HG03095 (cell line): ENCODE measurements at regions not wholly inside any gene's neighbourhood (a gene's known extent, or its start where the extent isn't known, plus 50 kb on each side); places are given as distances from the start of the nearest gene placed in this dataset.

Experiments
- ATAC-seq: cut with Tn5 transposase; IDR thresholded peaks from one replicate; pipeline ENCODE4 v1.9.1; 2021; ENCODE audit warnings: moderate library complexity; ENCODE audit not compliant: unreplicated experiment

DNA sequence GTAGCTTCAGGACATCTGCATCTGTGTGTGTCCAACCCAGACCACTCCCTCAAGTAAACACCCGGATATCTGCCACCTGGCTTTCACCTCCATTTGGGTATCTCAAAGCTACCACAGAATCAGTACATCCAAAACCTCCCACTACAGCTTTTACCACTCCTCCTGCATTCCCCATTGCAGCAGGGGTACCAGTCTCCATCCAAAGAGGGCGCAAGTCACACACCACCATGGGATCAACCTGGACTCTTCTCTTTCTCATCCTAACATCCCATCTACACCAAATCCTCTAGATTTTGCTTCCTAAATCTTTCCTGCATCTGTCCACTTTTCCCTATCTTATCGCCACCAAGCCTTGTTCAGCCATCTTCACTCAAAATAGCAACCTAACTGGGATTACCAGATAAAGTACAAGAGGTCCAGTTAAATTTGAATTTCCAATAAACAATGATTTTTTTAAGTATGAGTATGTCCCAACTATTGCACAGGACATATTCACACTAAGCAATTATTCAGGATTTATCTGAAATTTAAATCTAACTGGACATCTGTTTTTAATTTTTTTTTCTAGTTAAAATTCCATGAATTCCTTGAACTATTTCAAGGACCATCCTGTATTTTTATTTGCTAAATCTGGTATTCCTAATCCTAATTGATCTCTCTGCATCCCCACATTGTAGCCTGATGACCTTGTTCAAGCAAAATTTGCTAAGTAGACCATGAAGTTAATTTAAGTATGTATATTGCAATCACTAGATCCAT, 164.3 kb upstream of the MLN start:
- no peak for ATAC-seq

DNA sequence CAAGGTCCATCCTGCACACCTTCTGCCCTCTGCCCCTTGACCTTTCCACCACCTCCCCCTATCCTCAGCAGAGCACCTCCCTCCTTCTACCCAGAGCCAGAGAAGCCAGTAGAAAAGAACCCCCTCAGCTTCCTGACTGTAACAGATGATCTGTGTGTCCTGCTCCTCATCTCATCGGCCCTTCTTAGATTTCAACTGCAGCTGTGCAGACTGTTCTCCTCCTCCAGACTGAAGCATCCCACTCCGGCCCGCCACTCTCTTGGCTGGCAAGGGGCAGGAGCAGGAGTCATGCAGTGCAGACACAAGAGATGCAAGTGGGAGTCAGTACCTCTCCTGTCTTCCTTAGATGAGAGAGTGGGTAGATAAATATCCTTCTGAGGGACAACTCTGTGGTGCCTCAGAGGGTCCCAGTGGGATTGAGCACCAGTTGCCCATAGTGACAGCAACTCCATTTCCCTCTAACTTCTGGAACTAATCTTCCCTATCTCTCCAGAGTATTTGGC, 163.5 kb upstream of the MLN start:
- no peak for ATAC-seq

DNA sequence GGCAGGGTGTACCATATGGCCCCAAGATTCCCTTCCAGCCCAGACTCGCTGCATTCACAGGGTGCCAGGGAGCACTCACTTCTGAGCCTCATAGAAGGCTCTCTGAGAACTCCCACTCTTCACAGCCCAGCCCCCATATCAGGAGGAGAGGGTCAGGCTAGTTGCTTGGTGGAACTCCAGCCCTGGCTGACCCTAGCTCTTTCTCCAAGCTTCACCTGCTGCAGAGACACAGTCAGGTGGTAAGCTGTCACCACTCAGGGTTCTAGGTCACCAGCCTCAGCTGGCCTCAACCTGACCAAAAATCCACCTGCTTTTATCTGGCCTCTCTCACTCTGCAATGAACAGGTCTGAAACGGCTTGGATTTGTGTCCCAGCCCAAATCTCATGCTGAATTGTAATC, 162.7 kb upstream of the MLN start:
- ATAC-seq, result no peak

DNA sequence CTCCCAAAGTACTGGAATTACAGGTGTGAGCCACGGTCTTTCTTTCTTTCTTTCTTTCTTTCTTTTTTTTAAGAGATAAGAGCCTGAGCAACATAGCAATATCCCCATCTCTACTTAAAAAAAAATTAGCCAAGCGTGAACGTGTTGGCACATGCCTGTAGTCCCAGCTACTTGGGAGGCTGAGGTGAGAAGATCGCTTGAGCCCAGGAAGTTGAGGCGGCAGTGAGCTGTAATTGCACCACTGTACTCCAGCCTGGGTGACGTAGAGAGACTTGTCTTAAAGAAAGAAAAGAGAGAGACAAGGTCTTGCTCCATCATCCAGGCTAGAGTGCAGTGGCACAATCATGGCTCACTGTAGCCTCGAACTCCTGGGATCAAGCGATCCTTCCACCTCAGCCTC, 162.0 kb upstream of the MLN start:
- ATAC-seq, result no peak

DNA sequence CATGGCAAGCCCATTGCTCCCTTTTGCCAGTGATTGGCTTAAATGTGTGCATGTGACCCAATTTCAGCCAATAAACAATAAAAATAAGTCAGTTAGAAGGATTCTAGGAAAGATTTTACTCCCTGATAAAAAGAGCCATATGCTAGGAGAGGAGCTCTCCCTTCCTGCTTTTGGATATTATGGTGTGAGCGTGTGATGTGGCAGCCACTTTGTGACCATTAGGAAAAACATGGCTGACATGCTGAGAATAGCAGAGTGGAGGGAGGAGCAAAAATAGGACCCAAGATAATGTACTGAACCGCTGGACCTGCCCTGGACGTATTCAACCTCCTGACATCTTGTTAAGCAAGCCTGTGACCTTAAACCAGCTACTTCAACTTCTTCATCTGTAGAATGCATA, 160.6 kb upstream of the MLN start:
- ATAC-seq, result no peak

DNA sequence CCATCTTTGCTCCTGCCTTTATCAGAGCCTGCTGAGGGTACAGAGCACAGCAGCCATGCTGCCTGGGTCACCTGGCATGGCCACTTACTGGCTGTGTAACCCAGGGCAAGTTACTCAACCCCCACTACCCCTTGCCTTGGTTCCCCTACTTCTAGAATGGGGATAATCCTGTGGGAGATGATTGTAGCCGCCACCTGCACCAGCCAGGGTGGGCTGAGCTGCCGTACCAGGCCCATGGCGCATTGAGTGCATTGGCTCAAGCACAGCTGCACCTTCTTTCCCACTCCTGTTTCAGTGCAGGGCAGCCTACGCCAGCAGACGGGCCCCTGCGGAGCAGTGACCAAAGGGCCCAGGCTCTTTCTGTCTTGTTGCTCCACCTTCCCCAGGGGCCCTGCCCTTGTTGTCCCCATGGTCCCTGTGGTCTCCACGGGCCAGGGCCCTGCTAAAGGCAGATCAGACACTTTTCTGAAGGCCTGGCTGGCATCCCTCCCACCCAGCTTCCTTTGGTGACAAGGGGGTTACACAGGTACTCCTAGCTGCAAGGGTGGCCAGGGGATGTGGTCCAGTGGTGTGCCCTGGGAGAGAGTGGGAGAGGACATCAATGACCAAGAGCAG, 159.4 kb upstream of the MLN start:
- ATAC-seq, result no peak

DNA sequence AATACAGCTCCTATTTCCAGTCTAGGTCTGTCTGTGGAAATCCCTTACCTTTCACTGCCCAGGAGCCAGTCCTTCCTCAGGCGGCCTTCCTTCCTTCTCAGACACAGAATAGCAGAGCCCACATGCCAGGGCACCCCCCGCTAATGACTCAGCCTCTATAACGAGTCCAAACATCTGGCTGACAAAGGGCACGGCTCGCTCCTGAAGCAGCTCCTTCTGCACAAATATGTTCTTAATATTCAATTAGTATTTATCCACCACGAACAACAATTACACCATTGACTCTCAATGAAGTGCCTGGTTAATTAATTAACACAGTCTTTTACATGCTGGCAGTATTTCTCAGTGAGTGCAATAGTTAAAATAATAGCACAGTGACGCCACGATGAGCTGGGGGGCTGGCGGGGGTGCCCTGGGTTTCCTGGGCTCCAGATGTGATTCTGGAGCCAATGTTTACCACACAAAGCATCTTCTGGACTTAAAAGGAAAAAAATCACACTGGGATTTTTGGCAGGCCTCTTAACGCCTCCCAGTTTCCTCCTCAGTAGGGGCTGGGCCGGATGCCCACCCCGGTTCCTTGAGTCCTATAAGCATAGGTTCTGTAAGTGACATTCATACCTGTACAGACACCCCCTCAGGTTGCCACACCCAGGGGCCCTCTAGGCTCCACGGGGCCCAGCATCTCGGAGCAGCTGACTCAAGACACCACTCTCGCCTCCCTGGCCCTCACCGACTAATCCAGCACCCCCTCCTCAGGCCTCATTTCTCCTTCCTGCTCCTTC, 158.6 kb upstream of the MLN start:
- ATAC-seq, result no peak

DNA sequence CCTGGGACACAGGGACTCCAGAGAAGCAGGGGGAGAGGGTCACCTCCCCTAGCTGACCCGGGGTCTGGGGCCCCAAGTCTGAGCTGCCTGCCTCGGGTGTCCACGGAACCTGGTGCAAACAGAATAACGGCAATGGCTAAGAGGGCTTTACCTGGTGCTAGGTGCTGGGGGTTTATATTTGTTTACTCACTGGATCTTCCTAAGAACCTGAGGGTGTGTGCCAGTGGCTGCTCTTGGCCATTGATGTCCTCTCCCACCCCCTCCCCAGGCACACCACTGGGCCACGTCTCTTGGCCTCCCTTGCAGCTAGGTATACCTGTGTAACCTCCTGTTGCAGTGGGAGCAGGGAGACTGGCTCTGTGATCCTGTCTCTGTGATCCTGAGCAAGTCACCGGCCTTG, 157.9 kb upstream of the MLN start:
- ATAC-seq, result no peak

DNA sequence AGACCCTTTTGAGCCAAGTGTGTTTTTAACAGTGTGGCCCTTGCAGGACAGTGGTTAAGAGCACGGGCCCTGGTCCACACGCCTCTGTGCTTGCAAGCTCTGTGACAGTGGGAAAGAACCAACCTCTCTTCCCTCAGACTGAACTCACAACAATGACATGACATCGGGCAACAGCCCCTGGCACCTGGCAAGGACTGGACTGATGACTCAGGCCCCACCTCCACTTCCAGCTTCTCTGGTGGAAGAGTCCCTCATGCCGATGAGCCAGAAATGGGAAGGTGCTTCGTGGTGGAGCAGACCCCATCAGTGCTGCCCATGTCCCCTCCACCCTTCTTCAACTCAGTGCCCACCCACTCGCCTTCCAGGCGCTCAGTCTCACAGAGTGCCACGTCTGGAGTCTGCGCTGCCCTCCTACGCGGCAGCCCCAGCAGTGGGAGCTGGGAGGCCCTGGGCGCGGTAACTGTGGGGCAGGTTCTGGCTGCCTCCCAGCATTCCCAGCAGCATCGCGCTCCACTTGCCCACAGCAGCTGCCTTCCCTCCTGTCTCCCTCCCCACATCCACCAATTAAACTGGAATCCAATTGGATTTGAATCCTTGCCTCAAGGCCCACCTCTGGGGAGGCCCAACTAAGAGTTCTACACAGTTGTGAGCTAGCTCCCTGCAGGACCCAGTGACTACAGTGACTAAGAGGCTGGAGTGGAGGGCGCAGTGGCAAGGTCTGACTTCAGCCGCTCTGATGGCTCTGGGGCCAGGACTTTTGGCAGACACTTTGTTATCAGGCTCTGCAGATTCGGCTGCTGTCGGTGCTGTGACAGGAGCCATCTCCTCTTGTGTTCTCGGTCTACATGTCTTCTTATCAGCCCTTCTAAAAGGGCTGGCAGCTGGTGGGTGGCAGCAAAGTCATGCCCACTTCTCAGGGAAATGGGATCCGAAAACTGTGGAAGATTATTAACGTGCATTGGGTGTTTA, 156.8 kb upstream of the MLN start:
- ATAC-seq, result no peak

DNA sequence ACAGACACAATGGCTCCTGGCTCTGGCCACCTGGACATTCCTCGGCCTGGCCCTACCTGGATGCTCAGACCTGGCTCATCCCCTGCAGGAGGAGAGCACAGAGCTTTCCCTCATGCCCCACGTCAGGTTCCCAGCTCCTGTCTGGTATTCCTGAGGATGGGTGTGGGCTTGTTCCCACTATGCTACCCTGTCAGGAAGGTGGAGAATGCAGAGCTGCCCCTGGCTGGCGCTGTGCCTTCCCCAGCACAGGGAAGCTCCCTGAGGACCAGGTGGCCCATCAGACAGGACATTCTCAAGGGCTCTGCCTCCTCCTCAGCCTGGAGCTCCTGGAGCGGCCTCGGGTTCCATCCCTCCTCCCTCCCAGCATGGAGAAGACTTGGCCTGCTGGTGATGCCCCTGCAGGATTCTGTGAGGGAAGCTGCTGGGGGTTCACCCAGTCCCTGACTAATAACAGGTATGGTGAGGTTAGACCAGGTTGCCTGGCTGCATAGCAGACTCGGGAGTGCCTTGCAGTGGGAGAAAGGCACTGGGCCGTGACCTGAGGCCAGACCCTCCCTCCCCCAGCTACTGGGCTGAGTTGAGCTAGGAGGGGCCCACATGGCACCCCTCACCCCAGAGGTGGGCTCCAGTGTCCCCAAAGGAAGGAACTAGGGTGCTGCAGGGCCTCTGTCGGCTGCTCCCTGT, 156.0 kb upstream of the MLN start:
- ATAC-seq, result no peak

DNA sequence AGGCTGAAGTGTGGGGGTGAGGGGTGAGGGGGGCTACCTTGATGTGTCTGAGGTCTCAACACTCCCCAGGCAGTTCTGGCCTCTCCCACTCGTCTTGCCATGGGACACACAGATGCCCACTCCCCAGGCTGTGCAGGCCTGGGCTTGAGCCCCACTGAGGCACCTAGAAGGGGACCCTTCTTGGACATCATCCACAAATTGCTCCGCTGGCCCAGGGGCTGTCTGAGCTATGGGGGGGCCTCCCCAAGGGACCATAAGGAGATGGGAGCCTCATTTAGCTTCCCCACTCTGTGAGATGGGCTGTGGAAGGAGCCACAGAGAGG, 155.5 kb upstream of the MLN start:
- no peak for ATAC-seq

DNA sequence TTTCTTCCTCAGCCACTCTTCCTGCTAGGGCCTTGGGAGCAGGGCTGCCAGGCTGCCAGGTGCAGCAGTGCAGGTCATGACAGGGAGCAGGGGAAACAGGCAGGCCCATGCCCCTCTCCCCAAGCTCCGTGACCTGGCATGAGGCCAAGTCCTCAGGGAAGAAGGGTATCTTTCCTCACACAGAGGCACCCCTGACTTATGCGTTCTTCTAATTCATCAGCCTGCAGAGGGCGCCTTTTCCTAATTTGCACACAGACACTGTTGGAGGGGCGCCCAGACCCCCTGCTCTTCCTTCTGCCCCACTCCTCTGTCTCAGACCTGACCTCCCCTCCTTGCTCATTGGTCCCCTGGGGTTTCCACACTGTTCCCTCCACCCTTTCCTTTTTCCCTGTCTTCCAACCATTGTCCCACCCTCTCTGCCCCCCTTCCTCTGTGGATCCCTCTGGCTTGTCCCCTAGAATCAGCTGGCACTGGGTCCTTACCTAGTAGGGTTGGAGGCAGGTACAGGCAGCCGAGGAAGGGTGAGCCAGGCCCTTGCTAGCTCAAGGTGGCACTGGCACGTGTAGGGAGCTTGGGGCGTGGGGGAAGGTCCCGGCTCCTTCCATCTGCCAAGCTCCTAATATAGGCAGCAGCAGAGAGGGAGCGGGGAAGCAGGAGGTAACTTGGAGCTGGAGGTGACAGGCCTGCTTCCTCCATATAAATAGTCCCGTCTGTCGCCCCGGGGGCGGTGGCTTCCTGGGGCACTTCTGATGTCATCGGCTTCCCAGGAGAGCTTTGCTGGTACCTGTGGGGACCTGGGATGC, 154.9 kb upstream of the MLN start:
- ATAC-seq, result no peak

DNA sequence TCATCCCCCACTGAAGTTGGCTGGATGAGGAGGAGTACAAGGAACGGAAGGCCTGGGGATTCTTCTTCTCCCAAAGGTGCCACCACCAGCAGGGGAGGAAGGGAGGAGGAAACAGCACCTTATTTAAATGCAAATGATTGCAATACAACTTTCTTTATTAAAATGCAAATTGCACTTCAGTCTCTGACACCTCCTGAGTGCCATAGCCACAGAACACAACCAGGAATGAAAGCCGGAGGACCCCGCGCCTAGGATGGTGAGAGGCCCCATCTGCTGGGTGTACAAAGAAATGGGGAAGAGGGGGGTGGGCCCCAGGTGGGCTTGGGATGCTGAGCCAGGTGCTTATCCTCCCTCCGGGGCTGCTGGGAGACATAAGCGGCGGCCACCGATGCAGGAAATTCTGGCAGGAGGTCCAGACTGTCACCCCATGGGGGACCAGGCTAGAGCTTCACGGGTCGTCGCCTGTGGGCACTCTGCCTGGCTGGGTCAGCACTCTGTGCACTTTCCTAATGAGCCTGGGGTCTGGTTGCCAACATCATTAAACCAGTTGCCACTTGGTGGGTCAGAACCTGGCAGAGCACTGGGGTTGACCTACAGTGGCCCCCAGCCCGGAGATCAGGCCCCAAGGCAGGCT, 154.2 kb upstream of the MLN start:
- ATAC-seq, result no peak

DNA sequence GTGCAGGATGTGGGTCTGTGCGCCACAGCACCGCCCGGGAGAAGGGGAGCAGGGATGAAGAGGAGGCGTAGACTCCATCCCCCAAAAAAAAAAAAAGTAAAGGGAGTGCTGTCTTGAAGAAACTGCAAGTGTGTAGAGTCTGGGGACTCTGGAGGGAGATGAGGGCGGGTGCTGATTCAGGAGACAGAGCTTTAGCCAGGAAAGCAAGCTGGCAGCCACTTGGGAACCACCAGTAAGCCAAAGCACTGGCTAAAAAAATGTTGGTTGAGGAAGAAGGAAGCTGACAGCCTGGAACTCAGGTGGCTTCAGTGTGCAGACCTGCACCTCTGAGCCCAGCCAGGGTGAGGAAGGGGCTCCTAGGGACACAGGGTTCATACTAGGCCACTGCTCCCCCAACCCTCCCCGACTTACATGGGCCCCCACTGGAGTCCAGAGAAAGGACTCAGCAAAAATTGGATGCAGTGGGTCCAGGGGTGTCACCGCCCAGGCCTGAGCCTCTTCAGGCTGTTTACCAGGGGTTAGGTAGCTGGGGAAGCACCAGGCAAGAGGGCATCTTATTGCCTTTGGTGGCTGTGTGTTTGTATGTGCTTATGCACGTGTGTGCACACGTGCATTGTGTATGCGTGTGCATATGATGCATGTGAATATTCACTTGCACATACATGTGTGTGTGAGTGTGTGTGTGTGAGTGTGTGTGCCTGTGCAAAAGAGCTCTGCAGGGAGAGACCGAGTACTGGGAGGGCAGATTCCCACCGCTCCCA, 153.5 kb upstream of the MLN start:
- no peak for ATAC-seq

DNA sequence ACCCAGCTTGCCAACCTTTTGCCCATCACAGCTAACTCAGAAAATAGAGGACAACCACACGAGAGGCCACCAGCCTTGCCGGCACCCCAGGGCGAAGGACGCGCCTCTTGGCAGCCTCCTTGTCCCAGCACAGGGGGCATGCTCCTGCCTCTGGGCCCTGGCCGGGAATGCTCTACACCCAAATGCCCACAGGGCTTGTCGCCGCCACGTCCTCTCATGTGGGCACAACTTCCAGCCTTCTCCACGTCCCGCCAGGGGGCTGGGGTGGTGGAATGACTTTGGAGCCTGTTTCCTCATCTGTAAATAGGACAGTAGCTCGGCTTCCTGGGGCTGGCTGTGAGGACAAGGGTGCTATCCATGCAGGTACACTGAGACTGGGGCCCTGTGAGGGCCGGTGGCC, 152.4 kb upstream of the MLN start:
- no peak for ATAC-seq

DNA sequence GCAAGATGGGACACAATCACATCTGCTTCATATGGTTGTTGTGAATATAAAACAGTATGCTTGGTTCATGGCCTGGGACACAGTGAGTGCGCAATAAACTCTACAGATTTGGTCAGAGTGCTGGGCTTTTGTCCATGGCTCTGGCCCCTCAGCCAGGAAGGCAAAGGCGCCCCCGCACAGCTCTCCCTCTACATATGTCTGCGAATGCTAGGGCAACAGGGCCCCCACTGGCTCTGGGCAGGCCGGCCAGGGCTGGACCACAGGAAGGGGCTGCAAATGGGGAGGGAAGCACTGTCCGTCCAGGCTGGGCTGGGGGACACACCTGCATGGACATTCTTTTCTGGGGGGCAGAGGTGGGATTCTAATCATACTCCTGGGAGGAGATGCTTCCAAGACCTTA, 151.8 kb upstream of the MLN start:
- no peak for ATAC-seq

DNA sequence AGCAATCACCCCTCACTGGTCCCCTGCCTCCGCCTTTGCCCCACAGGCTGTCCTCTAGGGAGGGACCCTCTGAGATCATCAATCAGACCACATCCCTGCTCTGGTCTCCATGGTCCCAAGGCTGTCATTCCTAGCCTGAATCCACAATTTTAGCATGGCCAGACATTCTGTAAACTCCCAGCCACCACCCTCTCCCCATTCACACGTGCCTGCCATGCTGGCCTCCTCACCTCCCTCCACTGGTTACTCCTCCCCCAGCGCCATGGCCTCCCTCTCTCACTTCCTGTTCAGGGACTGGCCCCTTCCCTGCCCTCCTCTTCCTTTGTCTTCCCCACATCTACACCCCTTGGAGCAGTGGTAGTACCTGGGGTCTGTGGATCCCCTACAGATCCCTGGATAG, 150.7 kb upstream of the MLN start:
- ATAC-seq, result no peak

DNA sequence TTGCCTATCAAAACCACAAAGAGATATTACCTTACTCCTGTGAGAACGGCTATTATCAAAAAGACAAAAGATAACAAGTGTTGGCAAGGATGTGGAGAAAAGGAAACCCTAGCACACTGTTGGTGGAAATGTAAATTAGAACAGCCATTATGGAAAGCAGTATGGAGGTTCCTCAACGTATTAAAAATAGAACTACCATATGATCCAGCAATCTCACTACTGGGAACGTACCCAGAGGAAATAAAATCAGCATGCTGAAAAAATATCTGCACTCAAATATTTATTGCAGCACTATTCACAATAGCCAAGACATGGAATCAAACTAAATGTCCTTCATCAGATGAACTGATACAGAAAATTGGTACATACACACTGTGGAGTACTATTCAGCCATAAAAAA, 149.4 kb upstream of the MLN start:
- no peak for ATAC-seq
